Spleen (tissue), 7 donors: ENCODE measurements at regions not wholly inside any gene's neighbourhood (a gene's known extent, or its start where the extent isn't known, plus 50 kb on each side); places are given as distances from the start of the nearest gene placed in this dataset.

Experiments
- CTCF ChIP-seq, 11 experiments: fragments of 200-600 bp in 7 of 11; fragments of 450-650 bp in 4 of 11; sonication (generic) in 4 of 11; IDR thresholded peaks in 8 of 11; conservative IDR thresholded peaks in 3 of 11; 1 replicate in 7 of 11; 2 replicates in 4 of 11; pipeline versions ENCODE4 v1.4.0 to v1.8.0; 2016 to 2021; ENCODE audit warnings: antibody characterized with exemption in 11 of 11, inconsistent platforms in 4 of 11, mild to moderate bottlenecking in 1 of 11
- POLR2A ChIP-seq, 3 donors: fragments of 450-650 bp; IDR thresholded peaks; one replicate each; pipeline ENCODE4 v1.5.1; 2017; ENCODE audit warnings: antibody characterized with exemption in 3 of 3, mild to moderate bottlenecking in 1 of 3
- POLR2AphosphoS5 ChIP-seq, 3 donors: sonication (generic); formaldehyde crosslinking; IDR thresholded peaks; one replicate each; pipeline ENCODE4 v1.5.1; 2017; ENCODE audit warnings: antibody characterized with exemption in 3 of 3
- donor health status: DM: no; HTN: no; CAD: no; lungs with moderate emphysema.
- donor health status: DM: no; HTN: no; CAD: no.
- donor health status: DM: no; HTN: no; CAD: no.

GRCh38 chr2:211114826-211115455 is 558.5 kb downstream of the CPS1 start:
- no peak for TF ChIP-seq CTCF (IDR thresholded peaks at IDR 0.05 in 8 of 11, conservative IDR thresholded peaks at IDR 0.05 in 3 of 11)
- no peak for TF ChIP-seq POLR2AphosphoS5 (IDR thresholded peaks at IDR 0.05)
- TF ChIP-seq POLR2A (IDR thresholded peaks at IDR 0.05) = no peak
